Gastrocnemius medialis (tissue), 4 donors: ENCODE measurements at regions not wholly inside any gene's neighbourhood (a gene's known extent, or its start where the extent isn't known, plus 50 kb on each side); places are given as distances from the start of the nearest gene placed in this dataset.

Experiments
- CTCF ChIP-seq, 5 experiments: fragments of 450-650 bp in 3 of 5; fragments of 200-600 bp in 2 of 5; sonication (generic) in 2 of 5; IDR thresholded peaks in 4 of 5; conservative IDR thresholded peaks in 1 of 5; 1 replicate in 4 of 5; 2 replicates in 1 of 5; pipeline ENCODE4 v1.5.1; 2016 to 2019; ENCODE audit warnings: antibody characterized with exemption in 5 of 5, mild to moderate bottlenecking in 3 of 5, moderate library complexity in 3 of 5
- POLR2A ChIP-seq, 2 donors: fragments of 450-650 bp; IDR thresholded peaks; one replicate each; pipeline ENCODE4 v1.6.1; 2017; ENCODE audit warnings: antibody characterized with exemption in 2 of 2, mild to moderate bottlenecking in 2 of 2, moderate library complexity in 2 of 2

GRCh38 chr10:2251631-2252030 lies 514.3 kb upstream of the ADARB2 start:
- TF ChIP-seq POLR2A (IDR thresholded peaks at IDR 0.05) (no peak), CTCF (IDR thresholded peaks at IDR 0.05 in 4 of 5, conservative IDR thresholded peaks at IDR 0.05 in 1 of 5) (no peak)
